Peyer's patch (tissue), 4 donors: ENCODE measurements at regions not wholly inside any gene's neighbourhood (a gene's known extent, or its start where the extent isn't known, plus 50 kb on each side); places are given as distances from the start of the nearest gene placed in this dataset.

Source experiments
- DNase-seq, 3 donors: peaks; one replicate each; pipeline ENCODE4 v3.0.0-alpha.2; 2017 to 2019
- H3K27ac ChIP-seq, 4 donors: fragments of 200-600 bp; sonication (generic); one replicate each; pipeline ENCODE4 v1.5.1; 2016 to 2019
- H3K27me3 ChIP-seq, 2 donors: fragments of 200-600 bp; sonication (generic); one replicate each; pipeline ENCODE4 v1.5.1; 2019
- H3K36me3 ChIP-seq, 3 donors: fragments of 200-600 bp; sonication (generic); one replicate each; pipeline ENCODE4 v1.5.1; 2016 to 2019
- H3K4me1 ChIP-seq, 4 donors: fragments of 200-600 bp; sonication (generic); one replicate each; pipeline ENCODE4 v1.5.1; 2016 to 2019
- H3K4me3 ChIP-seq, 4 donors: fragments of 200-600 bp; sonication (generic); 1 replicate in 3 of 4; 2 replicates in 1 of 4; pipeline ENCODE4 v1.5.1; 2016 to 2019; ENCODE audit warnings: mild to moderate bottlenecking in 1 of 4
- H3K9me3 ChIP-seq, 4 donors: fragments of 200-600 bp; sonication (generic); one replicate each; pipeline ENCODE4 v1.5.1; 2016 to 2019; ENCODE audit warnings: mild to moderate bottlenecking in 1 of 4
- POLR2A ChIP-seq, 2 donors: fragments of 450-650 bp; IDR thresholded peaks; one replicate each; pipeline ENCODE4 v1.5.1; 2017; ENCODE audit warnings: antibody characterized with exemption in 2 of 2, mild to moderate bottlenecking in 2 of 2, moderate library complexity in 2 of 2
- TF ChIP-seq, protein P1 (sequence below), 6 experiments: fragments of 450-650 bp in 4 of 6; fragments of 200-600 bp in 2 of 6; sonication (generic) in 1 of 6; IDR thresholded peaks; one replicate each; pipeline ENCODE4 v1.5.1; 2017 to 2019; ENCODE audit warnings: antibody characterized with exemption in 6 of 6, mild to moderate bottlenecking in 3 of 6, moderate library complexity in 1 of 6

- DNase-seq, result no peak
- Histone ChIP-seq H3K27ac (no peak overlapping the region), H3K4me1 (no peaks in the 10 kb centered on the region), H3K4me3 (no peak overlapping the region), H3K27me3 (no peaks in the 10 kb centered on the region), H3K9me3 (no peaks in the 10 kb centered on the region), H3K36me3 (peaks cover 0 to 4% (median 0%) of the 10 kb centered on the region in 3 donors)
- TF ChIP-seq POLR2A (IDR thresholded peaks at IDR 0.05), result no peak
- TF ChIP-seq, protein P1, sequence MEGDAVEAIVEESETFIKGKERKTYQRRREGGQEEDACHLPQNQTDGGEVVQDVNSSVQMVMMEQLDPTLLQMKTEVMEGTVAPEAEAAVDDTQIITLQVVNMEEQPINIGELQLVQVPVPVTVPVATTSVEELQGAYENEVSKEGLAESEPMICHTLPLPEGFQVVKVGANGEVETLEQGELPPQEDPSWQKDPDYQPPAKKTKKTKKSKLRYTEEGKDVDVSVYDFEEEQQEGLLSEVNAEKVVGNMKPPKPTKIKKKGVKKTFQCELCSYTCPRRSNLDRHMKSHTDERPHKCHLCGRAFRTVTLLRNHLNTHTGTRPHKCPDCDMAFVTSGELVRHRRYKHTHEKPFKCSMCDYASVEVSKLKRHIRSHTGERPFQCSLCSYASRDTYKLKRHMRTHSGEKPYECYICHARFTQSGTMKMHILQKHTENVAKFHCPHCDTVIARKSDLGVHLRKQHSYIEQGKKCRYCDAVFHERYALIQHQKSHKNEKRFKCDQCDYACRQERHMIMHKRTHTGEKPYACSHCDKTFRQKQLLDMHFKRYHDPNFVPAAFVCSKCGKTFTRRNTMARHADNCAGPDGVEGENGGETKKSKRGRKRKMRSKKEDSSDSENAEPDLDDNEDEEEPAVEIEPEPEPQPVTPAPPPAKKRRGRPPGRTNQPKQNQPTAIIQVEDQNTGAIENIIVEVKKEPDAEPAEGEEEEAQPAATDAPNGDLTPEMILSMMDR (IDR thresholded peaks at IDR 0.05), result no peak
Measured at GRCh38 chr14:71695611-71696350, 236.4 kb upstream of the RGS6 start.

GRCh38 chr14:71698027-71698426 is 234.2 kb upstream of the RGS6 start:
- H3K9me3 ChIP-seq, result no peaks in the 10 kb centered on the region
- TF ChIP-seq, protein P1 (IDR thresholded peaks at IDR 0.05), result no peak
- no peak for TF ChIP-seq POLR2A (IDR thresholded peaks at IDR 0.05)
- H3K36me3 ChIP-seq, result peaks cover 0 to 8% (median 0%) of the 10 kb centered on the region in 3 donors
- H3K4me1 ChIP-seq, result no peaks in the 10 kb centered on the region
- no peak overlapping the region for H3K4me3 ChIP-seq
- H3K27ac ChIP-seq, result no peak overlapping the region
- H3K27me3 ChIP-seq, result no peaks in the 10 kb centered on the region
- no peak for DNase-seq

DNA sequence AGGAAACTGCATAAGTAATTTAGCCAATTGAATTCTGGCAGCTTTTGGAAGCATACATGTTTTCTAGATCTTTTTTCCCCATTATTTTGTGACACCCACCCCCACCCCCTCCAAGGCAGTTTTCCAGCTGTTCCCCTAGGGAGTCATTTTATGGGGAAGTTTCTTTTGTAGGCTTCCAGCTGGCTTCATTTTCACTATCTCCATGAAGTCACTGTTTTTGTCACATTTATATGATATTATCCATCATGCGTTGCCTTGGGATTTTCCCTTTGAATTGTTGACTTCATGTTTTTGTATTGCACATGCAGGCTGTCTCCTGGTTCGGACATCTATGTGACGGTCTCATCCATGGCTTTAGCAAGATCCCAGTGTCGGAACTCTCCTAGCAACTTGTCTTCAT is 233.6 kb upstream of the RGS6 start:
- no peak overlapping the region for H3K27ac ChIP-seq
- H3K4me1 ChIP-seq, result no peaks in the 10 kb centered on the region
- no peaks in the 10 kb centered on the region for H3K9me3 ChIP-seq
- no peak overlapping the region for H3K4me3 ChIP-seq
- H3K36me3 ChIP-seq, result peaks cover 0 to 8% (median 0%) of the 10 kb centered on the region in 3 donors
- DNase-seq, result no peak
- H3K27me3 ChIP-seq, result no peaks in the 10 kb centered on the region
- TF ChIP-seq POLR2A (IDR thresholded peaks at IDR 0.05), result no peak
- TF ChIP-seq, protein P1 (IDR thresholded peaks at IDR 0.05), result no peak

DNA sequence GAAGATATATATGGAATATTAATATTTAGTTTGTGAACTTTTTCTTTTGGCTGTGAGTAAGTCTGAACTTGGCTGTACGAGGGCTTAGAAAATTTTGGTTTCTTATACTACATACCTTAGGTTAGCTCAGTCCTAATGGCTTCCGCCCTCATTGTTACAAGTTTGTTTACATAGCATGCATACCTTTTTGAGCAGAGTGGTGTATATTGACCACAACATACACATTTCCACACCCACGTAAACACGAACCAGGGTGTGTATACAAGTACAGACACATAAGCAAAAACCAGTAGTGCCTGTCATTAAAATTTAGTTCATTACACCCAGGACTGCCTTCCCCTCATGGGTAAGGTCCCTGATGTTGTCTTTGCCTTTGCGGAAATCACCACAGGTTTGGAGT is 230.2 kb upstream of the RGS6 start:
- no peaks in the 10 kb centered on the region for H3K4me1 ChIP-seq
- no peak for DNase-seq
- H3K9me3 ChIP-seq, result no peaks in the 10 kb centered on the region
- H3K27me3 ChIP-seq, result no peaks in the 10 kb centered on the region
- no peak overlapping the region for H3K4me3 ChIP-seq
- no peak overlapping the region for H3K27ac ChIP-seq
- no peak for TF ChIP-seq POLR2A (IDR thresholded peaks at IDR 0.05)
- TF ChIP-seq, protein P1 (IDR thresholded peaks at IDR 0.05), result no peak
- H3K36me3 ChIP-seq, result peaks cover 0 to 8% (median 0%) of the 10 kb centered on the region in 3 donors

DNA sequence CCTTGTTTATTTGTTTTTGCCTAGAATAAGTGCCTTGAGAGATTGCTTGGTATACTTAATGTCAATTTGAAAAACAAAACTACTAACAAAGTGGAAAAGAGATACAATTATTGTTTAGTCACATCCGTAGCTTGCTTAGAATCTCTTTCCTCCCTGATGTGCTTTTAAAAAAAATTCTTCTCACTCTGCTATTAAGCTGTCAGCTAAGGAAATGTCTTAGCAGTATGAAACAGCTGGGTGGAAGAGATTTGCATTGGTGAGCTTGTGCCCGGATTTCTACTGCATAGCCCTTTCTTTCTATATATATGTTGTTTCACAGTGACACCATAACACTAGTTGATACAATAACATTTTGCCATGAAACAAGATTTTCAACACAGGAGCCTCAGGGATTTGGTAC is 229.4 kb upstream of the RGS6 start:
- H3K4me1 ChIP-seq, result no peaks in the 10 kb centered on the region
- H3K4me3 ChIP-seq, result no peak overlapping the region
- TF ChIP-seq POLR2A (IDR thresholded peaks at IDR 0.05), result no peak
- TF ChIP-seq, protein P1 (IDR thresholded peaks at IDR 0.05), result no peak
- H3K27ac ChIP-seq, result no peak overlapping the region
- peaks cover 0 to 8% (median 0%) of the 10 kb centered on the region in 3 donors for H3K36me3 ChIP-seq
- no peaks in the 10 kb centered on the region for H3K9me3 ChIP-seq
- DNase-seq, result no peak
- no peaks in the 10 kb centered on the region for H3K27me3 ChIP-seq
